Activated T-helper 17 cell treated with anti-CD3 and anti-CD28 coated beads, Interleukin-2, amount 50 U/mL, for 72 hours (primary cell): ENCODE measurements at regions not wholly inside any gene's neighbourhood (a gene's known extent, or its start where the extent isn't known, plus 50 kb on each side); places are given as distances from the start of the nearest gene placed in this dataset.
"Not testable (repeated sequence)": the region's sequence is repeated elsewhere in the genome, so short reads cannot be mapped to it uniquely, and the experiment has no call there.

Experiments used
- ATAC-seq: fragments of 150-1000 bp; cut with Tn5 transposase; replicated peaks from 2 replicates; pipeline ENCODE4 v1.10.0; 2021; ENCODE audit warnings: mild to moderate bottlenecking, moderate library complexity
- H3K27ac Mint-ChIP-seq: one replicate; pipeline ENCODE4 v1.8.0; 2022; ENCODE audit warnings: mixed read lengths
- H3K27me3 Mint-ChIP-seq: one replicate; pipeline ENCODE4 v1.8.0; 2022; ENCODE audit warnings: mixed read lengths
- H3K36me3 Mint-ChIP-seq: one replicate; pipeline ENCODE4 v1.8.0; 2022; ENCODE audit warnings: low read depth, mild to moderate bottlenecking, mixed read lengths
- H3K4me1 Mint-ChIP-seq: one replicate; pipeline ENCODE4 v1.8.0; 2022; ENCODE audit warnings: mixed read lengths
- H3K4me3 Mint-ChIP-seq: one replicate; pipeline ENCODE4 v1.8.0; 2022; ENCODE audit warnings: mild to moderate bottlenecking, mixed read lengths
- H3K9me3 Mint-ChIP-seq: one replicate; pipeline ENCODE4 v1.8.0; 2022; ENCODE audit warnings: mixed read lengths

- no peak overlapping the region for H3K27ac Mint-ChIP-seq
- H3K4me1 Mint-ChIP-seq, result peaks cover 4% of the 10 kb centered on the region
- H3K27me3 Mint-ChIP-seq, result no peaks in the 10 kb centered on the region
- no peaks in the 10 kb centered on the region for H3K36me3 Mint-ChIP-seq
- no peak overlapping the region for H3K4me3 Mint-ChIP-seq
- H3K9me3 Mint-ChIP-seq, result no peaks in the 10 kb centered on the region
- ATAC-seq, result no peak
These were observed 54.1 kb downstream of the SOCS3 start for GRCh38 chr17:78305801-78306200.

GRCh38 chr17:78304549-78305037 is 55.3 kb downstream of the SOCS3 start:
- H3K9me3 Mint-ChIP-seq, result no peaks in the 10 kb centered on the region
- ATAC-seq, result no peak
- H3K4me1 Mint-ChIP-seq, result peaks cover 6% of the 10 kb centered on the region
- no peak overlapping the region for H3K4me3 Mint-ChIP-seq
- no peak overlapping the region for H3K27ac Mint-ChIP-seq
- H3K27me3 Mint-ChIP-seq, result no peaks in the 10 kb centered on the region
- H3K36me3 Mint-ChIP-seq, result no peaks in the 10 kb centered on the region

GRCh38 chr17:78302478-78302877 is 57.4 kb downstream of the SOCS3 start:
- Mint-ChIP-seq H3K27me3 (no peaks in the 10 kb centered on the region), H3K36me3 (no peaks in the 10 kb centered on the region), H3K9me3 (no peaks in the 10 kb centered on the region), H3K27ac (no peak overlapping the region), H3K4me3 (no peak overlapping the region), H3K4me1 (peaks cover 6% of the 10 kb centered on the region)
- no peak for ATAC-seq

GRCh38 chr17:78301821-78302213 is 58.1 kb downstream of the SOCS3 start:
- H3K4me1 Mint-ChIP-seq, result peaks cover 6% of the 10 kb centered on the region
- no peak overlapping the region for H3K27ac Mint-ChIP-seq
- no peak overlapping the region for H3K4me3 Mint-ChIP-seq
- H3K9me3 Mint-ChIP-seq, result no peaks in the 10 kb centered on the region
- ATAC-seq, result no peak
- no peaks in the 10 kb centered on the region for H3K27me3 Mint-ChIP-seq
- no peaks in the 10 kb centered on the region for H3K36me3 Mint-ChIP-seq

- peak overlapping the region; percentile 94 for H3K27ac Mint-ChIP-seq
- H3K4me1 Mint-ChIP-seq, result peaks cover 6% of the 10 kb centered on the region
- peak overlapping the region; percentile 59 for H3K4me3 Mint-ChIP-seq
- peak; percentile 66 for ATAC-seq
- H3K9me3 Mint-ChIP-seq, result no peaks in the 10 kb centered on the region
- H3K27me3 Mint-ChIP-seq, result no peaks in the 10 kb centered on the region
- no peaks in the 10 kb centered on the region for H3K36me3 Mint-ChIP-seq
These were observed 58.7 kb downstream of the SOCS3 start for GRCh38 chr17:78300962-78301820.

GRCh38 chr17:78299049-78299448 is 60.8 kb downstream of the SOCS3 start:
- Mint-ChIP-seq H3K4me3 (no peak overlapping the region), H3K27ac (no peak overlapping the region), H3K9me3 (no peaks in the 10 kb centered on the region), H3K36me3 (no peaks in the 10 kb centered on the region), H3K4me1 (peaks cover 6% of the 10 kb centered on the region), H3K27me3 (no peaks in the 10 kb centered on the region)
- ATAC-seq, result no peak

GRCh38 chr17:78294776-78295175 is 63.3 kb downstream of the TMEM235 start:
- Mint-ChIP-seq H3K9me3 (no peaks in the 10 kb centered on the region), H3K27ac (no peak overlapping the region), H3K4me3 (no peak overlapping the region), H3K36me3 (no peaks in the 10 kb centered on the region), H3K4me1 (no peaks in the 10 kb centered on the region), H3K27me3 (no peaks in the 10 kb centered on the region)
- ATAC-seq, result no peak

- no peak for ATAC-seq
These were observed 62.9 kb downstream of the TMEM235 start for GRCh38 chr17:78294356-78294755.

GRCh38 chr17:78293151-78293550 is 61.7 kb downstream of the TMEM235 start:
- H3K36me3 Mint-ChIP-seq, H3K4me3 Mint-ChIP-seq, H3K4me1 Mint-ChIP-seq, ATAC-seq, H3K27me3 Mint-ChIP-seq, H3K9me3 Mint-ChIP-seq, H3K27ac Mint-ChIP-seq: not testable (repeated sequence)

More at GRCh38 chr17:78294356-78294755, 62.9 kb downstream of the TMEM235 start:
- Mint-ChIP-seq H3K27me3 (no peaks in the 10 kb centered on the region), H3K4me3 (no peak overlapping the region), H3K36me3 (no peaks in the 10 kb centered on the region), H3K27ac (no peak overlapping the region), H3K4me1 (no peaks in the 10 kb centered on the region), H3K9me3 (no peaks in the 10 kb centered on the region)

GRCh38 chr17:78291944-78292910 is 60.8 kb downstream of the TMEM235 start:
- H3K9me3 Mint-ChIP-seq, result no peaks in the 10 kb centered on the region
- no peak for ATAC-seq
- no peak overlapping the region for H3K4me3 Mint-ChIP-seq
- no peaks in the 10 kb centered on the region for H3K27me3 Mint-ChIP-seq
- no peaks in the 10 kb centered on the region for H3K36me3 Mint-ChIP-seq
- no peak overlapping the region for H3K27ac Mint-ChIP-seq
- no peaks in the 10 kb centered on the region for H3K4me1 Mint-ChIP-seq

- Mint-ChIP-seq H3K4me1 (no peaks in the 10 kb centered on the region), H3K4me3 (no peak overlapping the region), H3K27me3 (no peaks in the 10 kb centered on the region), H3K36me3 (no peaks in the 10 kb centered on the region), H3K9me3 (no peaks in the 10 kb centered on the region), H3K27ac (no peak overlapping the region)
- ATAC-seq, result no peak
These were observed 59.3 kb downstream of the TMEM235 start for GRCh38 chr17:78290721-78291120.
